GM18868 (cell line): ENCODE measurements at regions not wholly inside any gene's neighbourhood (a gene's known extent, or its start where the extent isn't known, plus 50 kb on each side); places are given as distances from the start of the nearest gene placed in this dataset.
A peak's percentile ranks its signal among the peaks of the same experiment; 100 is the strongest.

Experiments used
- ATAC-seq: cut with Tn5 transposase; IDR thresholded peaks from one replicate; pipeline ENCODE4 v1.9.1; 2021; ENCODE audit warnings: mild to moderate bottlenecking, moderate library complexity; ENCODE audit not compliant: unreplicated experiment

DNA sequence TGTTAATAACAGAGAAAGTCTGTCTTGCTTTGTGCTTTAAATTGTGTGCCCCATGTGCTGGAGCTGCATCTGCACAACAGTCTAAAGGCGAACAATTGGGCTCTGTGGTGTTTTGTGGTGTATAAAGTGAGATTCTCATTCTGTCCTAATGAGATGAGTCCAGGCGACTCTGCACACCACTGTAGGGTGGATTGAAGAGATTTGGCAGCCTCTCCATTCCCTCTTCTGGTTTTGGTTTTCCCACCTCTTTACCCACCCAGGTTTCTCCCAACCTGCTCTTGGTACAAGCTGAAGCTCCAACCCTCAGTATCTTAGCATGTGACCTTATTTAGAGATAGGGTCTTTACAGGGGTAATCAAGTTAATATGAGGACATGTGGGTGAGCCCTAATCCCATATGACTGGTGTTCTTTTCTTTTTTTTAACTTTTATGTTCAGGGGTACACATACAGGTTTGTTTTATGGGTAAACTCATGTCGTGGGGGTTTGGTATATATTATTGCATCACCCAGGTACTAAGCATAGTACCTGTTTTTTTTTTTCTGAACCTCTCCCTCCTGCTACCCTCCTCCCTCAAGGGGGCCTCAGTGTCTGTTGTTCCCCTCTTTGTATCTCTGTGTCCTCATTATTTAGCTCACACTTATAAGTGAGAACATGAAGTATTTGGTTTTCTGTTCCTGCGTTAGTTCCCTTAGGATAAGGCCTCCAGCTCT is 217.6 kb upstream of the DTNBP1 start:
- ATAC-seq, result no peak

DNA sequence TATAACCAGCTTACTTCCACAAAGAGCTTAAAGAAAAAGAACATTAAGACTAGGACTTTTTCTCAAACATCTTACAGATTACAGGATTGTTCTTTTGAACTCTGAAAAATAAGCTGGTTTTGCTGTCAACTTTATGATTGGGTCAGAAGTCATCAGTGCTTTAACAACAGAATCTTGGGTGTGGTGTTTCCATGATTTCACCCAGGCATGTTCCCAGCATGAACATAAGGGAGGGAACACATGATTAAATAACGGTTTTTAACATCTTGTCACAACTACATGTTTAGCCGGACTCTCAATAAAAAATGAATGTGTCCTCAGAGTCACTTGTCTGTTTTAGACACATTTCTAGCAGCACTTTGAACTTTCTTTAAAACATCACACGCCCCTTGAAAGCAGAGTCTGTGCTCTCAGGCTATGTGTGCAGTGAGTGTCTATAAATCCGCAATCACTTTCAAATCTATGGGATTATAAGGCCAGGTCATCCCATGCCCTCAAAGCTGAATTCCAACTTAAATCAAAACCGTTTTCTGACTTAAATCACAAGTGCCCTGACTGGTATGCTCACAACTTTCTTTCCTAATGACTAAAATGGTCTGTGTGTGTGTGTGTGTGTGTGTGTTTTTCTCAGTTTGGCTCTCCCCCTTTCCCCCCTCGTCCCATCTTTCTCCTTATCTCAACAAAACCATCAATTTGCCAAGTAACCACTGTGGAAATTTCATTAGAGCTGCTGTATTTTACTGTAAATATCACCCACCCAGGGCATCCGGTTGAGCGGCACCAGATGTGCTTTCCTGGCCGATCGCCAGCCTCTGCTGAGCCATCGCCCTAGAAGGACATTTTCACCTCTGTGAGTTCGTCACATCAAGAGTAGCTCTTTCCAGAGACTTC is 216.8 kb upstream of the DTNBP1 start:
- peak; percentile 48 for ATAC-seq

DNA sequence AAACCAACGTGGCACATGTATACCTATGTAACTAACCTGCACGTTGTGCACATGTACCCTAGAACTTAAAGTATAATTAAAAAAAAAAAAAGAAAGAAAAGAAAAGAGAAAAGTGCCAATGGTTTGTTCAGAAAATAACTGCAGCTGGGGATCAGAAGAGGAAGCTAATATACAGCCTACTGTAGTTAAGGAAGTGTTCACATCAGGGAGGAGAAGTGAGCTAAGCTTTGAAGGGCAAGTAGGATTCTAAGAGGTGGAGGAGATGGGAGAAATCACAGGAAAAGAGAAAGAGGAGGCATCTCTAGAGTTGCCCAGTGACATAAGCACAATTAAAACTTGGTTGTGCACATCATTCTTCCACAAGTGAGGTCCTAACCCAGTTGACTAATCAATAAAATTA is 214.4 kb upstream of the DTNBP1 start:
- no peak for ATAC-seq

DNA sequence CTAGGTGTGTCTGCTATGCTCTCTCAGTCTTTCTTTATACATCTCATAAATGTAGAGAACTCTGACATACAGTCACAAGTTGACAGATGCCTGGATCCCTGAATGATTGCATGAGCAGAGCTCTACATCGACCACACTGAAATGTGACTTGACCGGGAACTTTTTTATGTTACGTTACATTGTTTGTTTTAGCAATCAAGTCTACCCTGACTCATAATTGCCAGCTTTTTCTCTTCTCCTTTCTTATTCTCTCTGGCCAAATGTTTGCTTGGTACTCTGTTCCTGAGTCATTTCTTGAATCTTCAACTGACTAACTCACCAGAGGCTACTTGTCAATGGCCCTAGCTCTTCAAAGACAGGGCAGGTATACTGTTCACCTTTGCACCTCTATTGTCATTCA is 213.6 kb upstream of the DTNBP1 start:
- ATAC-seq, result peak; percentile 83

DNA sequence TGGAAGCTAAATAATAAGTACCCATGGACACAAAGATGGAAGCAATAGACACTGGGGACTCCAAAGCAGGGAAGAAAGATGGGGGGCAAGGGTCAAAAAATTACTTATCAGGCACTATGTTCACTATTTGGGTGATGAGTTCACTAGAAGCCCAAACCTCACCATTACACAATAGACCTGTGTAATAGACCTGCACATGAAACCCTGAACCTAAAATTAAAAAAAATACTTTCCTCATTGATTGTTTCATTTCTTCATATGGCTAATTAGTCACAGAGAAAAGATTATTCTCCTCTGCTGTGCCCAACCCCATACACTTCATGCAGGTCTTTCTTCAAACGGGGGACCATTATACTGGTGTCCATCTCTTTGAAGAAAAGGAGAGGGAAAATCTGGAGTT is 213.0 kb upstream of the DTNBP1 start:
- ATAC-seq, result no peak

DNA sequence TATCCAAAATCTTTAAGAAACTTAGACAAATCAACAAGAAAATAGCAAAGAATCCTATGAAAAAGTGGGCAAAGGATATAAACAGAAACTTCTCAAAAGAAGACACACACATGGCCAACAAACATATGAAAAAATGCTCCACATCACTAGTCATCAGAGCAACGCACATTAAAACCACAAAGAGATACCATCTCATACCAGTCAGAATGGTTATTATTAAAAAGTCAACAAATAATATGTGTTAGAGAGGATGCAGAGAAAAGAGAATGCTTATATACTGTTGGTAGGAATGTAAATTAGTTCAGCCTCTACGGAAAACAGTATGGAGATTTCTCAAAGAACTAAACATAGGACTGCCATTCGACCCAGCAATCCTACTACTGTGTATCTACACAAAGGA is 212.0 kb upstream of the DTNBP1 start:
- ATAC-seq, result no peak

DNA sequence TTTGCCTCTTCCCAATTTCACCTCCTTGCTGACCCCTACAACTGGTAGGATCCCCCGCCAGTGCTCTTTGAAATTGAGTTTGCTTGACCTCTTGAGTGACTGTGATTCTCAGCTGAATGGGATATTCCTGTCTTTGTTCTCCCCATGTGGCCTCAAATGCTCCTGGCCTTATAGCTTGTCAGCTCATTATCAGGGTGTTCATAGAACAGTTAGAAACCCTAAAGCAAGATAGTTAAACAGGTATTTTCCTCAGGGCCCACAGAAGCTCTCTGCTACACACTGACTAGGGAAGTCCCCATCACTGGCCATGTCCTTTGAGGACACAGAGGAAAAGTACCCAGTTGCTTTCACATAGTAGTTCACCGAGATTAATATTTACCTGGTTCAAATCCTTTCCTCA is 211.5 kb upstream of the DTNBP1 start:
- ATAC-seq, result no peak

DNA sequence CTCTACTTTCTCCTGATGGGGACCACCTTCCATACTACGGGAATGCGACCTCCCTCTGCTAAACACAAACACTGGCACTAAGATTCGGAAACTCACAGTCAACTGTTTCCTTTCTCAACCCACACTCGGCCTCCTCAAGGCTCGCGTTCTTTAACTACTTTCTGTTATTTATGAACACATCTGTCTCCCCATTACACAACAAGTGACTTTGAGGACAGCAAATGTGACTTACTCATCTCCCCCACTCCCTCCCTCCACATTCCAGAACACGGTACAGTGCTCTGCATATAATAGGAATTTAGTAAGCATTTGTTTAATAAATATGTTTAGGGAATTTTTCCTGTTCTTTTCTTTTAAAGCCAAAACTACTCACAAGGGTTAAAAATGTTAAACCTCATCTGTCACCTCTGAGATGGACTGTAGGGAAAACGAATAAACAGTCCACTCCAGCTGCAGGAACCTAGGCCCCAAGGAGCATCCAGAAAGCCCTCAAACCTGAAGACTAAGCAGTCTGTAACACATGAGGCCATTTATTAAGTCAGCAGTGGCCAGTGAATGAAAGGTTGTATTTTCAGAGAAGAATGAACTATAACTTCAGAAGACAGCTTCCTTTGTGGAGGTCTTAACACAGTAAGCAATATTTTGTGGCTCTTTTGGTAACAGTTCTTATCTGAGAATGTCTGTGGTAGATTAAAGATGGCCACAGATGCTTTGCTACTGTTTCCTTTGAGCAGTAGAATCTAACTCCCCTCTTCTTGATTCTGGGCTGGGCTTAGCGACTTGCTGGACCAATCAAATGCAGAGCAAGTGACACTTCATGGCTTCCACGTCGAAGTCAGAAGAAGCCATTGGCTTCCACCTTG is 209.6 kb upstream of the DTNBP1 start:
- no peak for ATAC-seq

DNA sequence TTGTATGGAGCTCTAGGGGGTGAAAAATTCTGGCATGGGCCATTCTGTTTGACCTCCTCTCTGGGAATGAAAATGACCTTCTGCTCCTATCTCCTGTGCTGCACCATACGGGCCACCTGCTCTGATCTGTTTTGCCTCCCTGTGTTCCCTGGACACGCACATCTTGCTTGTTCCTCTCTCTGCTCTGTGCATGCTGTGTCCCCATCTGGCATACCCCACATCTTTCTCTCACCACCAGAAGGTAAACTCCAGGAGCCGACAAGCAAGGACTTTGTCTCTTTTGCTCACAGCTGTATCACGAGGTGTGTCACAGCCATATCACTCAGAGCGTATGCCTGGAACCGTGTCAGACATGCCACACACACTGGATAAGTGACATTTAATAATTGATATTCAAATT is 208.4 kb upstream of the DTNBP1 start:
- ATAC-seq, result no peak

DNA sequence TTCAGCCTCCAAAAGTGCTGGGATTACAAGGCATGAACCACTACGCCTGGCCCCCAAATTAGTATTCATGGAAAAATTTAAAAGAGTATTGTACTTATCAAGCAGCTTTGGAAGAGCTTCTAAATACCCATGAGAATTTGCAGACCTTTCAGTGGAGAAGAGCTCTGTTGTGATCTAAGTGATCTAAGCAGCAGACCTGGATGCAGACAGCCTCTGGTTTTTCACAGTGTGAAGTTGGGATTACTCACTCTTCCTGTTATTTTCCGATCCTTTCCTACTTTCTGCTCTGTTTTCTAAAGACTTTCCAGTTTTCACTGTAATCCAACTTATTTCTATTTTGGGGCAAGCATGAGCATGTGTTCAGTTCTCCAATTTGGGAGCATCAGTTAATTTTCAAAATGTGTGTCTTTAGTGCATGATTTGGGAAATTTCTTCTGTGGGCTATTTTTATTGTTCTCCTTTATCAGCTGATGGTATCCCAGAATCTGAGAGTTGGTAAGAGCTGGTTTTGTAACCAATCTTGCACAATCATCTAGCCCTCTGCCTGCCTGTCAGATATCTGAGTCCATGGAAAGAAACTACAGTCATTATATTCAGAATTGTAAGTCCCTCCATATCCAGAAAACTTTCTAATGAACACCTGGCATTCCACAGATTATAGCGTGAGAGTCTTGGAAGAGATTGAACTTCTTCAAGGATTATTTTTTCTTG is 207.7 kb upstream of the DTNBP1 start:
- ATAC-seq, result no peak

DNA sequence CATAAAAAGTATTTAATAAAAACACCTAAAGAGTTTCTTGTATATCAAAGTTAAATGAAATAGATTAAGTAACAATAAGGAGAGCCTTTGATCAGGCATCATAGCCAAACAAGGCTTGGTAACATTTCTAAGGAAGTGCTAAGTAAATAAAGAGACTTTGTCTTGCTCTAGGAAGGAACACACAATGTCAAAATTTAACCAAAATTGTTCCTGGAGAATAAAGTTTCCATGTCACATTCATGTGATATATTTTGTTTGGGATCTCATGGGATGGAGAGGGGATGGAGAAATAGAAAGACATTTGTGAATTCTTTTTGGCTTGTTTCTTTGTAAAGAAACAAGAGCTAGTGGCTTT is 201.9 kb upstream of the DTNBP1 start:
- no peak for ATAC-seq

DNA sequence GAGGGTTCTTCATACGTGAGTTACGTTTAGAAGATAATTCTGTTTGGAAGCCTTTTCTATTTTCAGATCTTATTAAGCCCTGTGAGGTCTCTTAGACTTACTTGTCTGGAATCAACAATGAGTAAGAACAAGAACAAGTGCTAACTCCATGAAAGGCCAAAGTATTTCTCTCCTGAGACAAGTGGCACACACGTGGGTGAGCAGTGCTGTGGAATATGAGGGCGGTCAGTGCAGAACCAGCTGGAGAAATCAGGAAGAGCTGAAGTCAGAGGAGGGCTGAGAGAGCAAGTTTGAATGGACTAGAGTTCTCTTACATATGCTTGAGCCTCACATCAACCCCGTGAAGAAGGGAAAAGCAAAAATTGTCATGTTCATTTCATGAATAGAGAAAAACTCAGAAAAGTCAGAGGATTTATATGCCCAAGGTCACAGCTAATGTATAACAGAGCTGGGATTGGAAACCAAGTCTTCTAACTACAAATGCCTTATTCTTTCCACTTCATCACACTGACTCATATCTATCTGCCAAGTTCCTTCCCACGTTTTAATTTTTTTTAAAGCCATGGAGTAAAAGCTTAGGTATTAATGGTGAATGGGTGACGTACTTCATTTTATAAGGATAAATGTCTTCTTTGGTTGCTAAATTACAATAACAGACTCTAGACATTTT is 201.3 kb upstream of the DTNBP1 start:
- ATAC-seq, result no peak

DNA sequence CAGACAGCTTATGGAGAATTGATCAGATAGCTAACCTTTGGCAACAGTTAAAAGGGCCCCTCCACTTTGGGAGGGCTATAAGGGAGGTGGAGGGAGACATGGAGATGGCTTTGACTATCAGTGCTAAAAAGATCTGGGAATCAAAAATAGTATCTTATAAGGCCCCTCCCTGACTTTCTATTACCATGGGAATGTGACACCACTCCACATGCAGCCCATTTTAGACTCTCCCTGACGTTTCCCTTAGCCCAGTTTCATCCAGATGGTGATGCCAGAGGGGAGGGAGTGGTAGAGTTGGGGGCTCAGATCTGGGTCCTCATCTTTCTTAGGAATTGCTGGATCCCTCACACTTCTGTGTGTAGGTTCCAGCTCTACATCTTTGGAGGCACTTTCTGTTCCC is 200.0 kb upstream of the DTNBP1 start:
- ATAC-seq, result no peak

DNA sequence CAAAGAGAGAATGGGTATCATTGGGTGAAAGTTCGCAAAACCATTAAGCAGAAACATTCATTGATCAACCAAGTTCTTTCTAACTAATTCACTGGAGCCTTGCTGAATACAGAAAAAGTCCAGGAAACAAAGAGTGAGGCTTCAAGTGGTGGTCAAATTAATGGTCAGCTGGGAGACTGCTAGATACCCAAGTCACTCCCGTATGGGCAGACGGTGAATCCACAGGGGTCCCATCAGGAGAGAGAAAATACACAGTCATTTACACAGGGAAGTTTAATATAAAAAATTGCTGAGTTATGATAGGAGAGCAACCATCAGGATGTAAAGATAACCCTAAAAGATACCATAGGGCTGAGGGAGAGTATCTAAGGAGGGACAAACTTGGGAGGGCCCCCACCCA is 198.7 kb upstream of the DTNBP1 start:
- no peak for ATAC-seq

DNA sequence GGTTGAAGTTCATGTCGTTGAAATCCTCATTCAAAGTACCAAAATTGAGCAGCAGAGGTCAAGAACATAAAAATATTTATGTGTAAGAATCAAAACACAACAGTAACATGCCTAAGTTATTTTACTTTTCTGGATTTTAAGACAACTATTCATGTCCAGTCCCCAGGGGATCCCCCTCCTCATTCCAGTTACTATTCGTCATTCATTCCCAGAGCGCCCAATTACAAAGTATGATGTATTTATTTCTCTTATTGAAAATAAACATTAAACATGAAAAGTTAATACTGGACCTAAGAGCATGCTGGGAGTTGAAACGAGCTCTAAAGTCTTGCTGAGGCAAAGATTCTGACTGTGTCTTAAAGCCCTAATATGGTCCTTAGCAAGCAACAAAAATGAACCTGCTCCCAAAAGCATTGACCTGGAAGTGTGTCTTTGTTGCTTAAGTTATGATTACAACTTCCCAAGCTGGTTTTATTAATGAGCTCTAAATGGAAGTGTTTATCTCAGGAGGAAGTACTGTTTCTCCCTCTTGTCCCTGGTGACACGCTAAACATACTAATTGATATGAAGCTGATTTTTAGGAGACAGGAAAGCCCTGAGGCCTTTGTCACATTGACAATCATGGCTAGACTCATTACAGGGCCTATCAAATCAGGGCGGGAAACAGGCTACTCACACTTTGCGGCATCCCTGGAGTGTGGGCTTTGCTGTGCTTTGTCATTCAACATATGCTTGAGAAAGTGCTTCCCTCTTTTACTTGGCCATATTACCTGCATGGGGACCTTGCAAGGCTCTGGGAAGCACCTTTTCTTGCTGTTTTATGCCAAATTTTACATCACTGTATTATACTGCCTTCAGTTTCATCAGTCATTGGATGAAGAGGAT is 192.2 kb upstream of the DTNBP1 start:
- no peak for ATAC-seq

DNA sequence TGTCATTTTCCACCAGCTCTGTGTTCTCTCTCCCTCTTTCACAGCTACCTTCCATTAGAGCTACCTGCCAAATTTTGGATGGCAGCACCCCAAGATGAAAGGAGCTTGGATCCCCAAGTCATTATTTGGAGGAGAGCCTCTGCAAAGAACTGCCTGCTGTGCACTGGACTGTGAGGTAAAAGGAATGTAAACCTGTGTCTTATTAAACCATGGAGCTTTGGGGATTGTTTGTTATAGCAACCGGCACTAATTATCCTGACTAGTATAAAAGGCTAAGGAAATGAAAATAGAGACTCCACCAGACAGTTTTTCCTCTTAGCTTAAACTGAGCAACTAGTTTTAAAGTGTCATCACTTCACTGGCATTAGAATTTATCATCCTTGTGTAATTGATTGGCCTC is 191.6 kb upstream of the DTNBP1 start:
- no peak for ATAC-seq

DNA sequence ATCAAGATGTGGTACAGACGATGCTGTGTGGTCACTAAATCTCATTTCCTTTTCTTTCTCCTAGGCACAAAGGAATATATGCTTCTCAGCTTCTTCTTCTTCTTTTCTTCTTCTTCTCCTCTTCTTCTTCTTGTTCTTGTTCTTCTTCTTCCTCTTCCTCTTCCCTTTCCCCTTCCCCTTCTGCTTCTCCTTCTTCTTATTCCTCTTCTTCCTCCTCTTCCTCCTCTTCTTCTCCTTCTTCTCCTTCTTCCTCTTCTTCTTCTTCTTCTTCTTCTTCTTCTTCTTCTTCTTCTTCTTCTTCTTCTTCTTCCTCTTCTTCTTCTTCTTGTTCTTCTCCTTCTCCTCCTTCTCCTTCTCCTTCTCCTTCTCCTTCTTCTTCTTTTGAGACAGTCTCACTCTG is 190.4 kb upstream of the DTNBP1 start:
- ATAC-seq, result no peak

DNA sequence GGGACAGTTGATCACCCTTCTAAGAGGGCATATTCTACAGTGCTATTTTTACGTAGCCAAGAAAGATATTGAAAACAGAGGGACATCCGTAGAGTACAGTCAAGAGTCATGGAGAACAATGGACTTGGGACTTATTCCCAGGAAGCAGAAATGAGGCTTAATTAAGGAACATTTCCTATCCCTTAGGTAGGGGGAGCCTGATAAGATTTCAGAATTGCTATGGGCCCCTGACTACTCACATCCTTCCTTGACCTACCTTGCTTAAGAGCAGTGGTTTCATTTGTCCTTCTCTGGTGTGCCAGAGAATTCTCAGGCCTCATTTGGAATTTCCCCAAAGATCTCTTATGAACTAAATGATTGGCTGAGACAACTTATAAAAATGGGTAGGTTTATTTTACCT is 189.5 kb upstream of the DTNBP1 start:
- no peak for ATAC-seq

DNA sequence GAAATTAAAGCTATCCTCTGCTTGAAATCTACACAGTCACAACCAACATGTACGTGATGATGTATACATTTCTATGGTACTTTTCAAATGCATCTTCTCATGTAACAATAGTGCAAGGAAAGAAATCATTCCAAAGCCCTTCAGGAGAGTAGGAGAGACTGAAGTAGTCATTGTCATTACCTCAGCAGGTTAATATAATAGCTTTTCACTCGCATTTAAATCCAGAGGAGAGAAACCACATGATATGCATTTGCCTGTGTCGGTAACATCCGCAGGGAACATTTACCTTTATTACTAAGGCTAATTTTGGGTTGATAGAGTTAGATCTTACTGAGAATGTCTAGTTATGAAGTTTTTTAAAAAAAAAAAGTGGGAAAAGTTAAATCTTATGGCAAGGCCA is 186.6 kb upstream of the DTNBP1 start:
- no peak for ATAC-seq
